ENCODE measurements at regions not wholly inside any gene's neighbourhood (a gene's known extent, or its start where the extent isn't known, plus 50 kb on each side); places are given as distances from the start of the nearest gene placed in this dataset.

GRCh38 chr3:150296966-150297365 is 111.1 kb upstream of the TSC22D2 start:
- DNase-seq (ENCODE audit: low spot score in 2 of 2): no peak
- no peaks in the 10 kb centered on the region for H3K36me3 ChIP-seq
- H3K4me3 ChIP-seq: no peak overlapping the region
- no peak for TF ChIP-seq POLR2AphosphoS5 (IDR thresholded peaks at IDR 0.05)
- TF ChIP-seq POLR2A (IDR thresholded peaks at IDR 0.05): no peak
- no peak for TF ChIP-seq CTCF (IDR thresholded peaks at IDR 0.05)
- no peaks in the 10 kb centered on the region for H3K4me1 ChIP-seq
- no peaks in the 10 kb centered on the region for H3K27me3 ChIP-seq
- intact Hi-C loops (cut with DNase I; ENCODE audit: low total_unique reads): no loop called here
- no peak overlapping the region for H3K27ac ChIP-seq
- no peaks in the 10 kb centered on the region for H3K9me3 ChIP-seq

GRCh38 chr3:150296123-150296735 is 111.9 kb upstream of the TSC22D2 start:
- H3K27ac ChIP-seq: no peak overlapping the region
- H3K4me3 ChIP-seq: no peak overlapping the region
- no peaks in the 10 kb centered on the region for H3K9me3 ChIP-seq
- H3K27me3 ChIP-seq: no peaks in the 10 kb centered on the region
- no peaks in the 10 kb centered on the region for H3K36me3 ChIP-seq
- intact Hi-C loops (cut with DNase I; ENCODE audit: low total_unique reads): no loop called here
- no peak for DNase-seq (ENCODE audit: low spot score in 2 of 2)
- no peaks in the 10 kb centered on the region for H3K4me1 ChIP-seq
- TF ChIP-seq CTCF (IDR thresholded peaks at IDR 0.05): no peak
- TF ChIP-seq POLR2AphosphoS5 (IDR thresholded peaks at IDR 0.05): no peak
- no peak for TF ChIP-seq POLR2A (IDR thresholded peaks at IDR 0.05)

GRCh38 chr3:150293401-150294001 is 114.6 kb upstream of the TSC22D2 start:
- H3K4me3 ChIP-seq: no peak overlapping the region
- DNase-seq (ENCODE audit: low spot score in 2 of 2): no peak
- no peaks in the 10 kb centered on the region for H3K36me3 ChIP-seq
- no peak overlapping the region for H3K27ac ChIP-seq
- H3K27me3 ChIP-seq: no peaks in the 10 kb centered on the region
- H3K4me1 ChIP-seq: no peaks in the 10 kb centered on the region
- intact Hi-C loops (cut with DNase I; ENCODE audit: low total_unique reads): no loop called here
- TF ChIP-seq POLR2A (IDR thresholded peaks at IDR 0.05) (no peak), CTCF (IDR thresholded peaks at IDR 0.05) (no peak), POLR2AphosphoS5 (IDR thresholded peaks at IDR 0.05) (no peak)
- H3K9me3 ChIP-seq: no peaks in the 10 kb centered on the region

- no peak overlapping the region for H3K4me3 ChIP-seq
- no peaks in the 10 kb centered on the region for H3K4me1 ChIP-seq
- H3K9me3 ChIP-seq: no peaks in the 10 kb centered on the region
- intact Hi-C loops (cut with DNase I; ENCODE audit: low total_unique reads): no loop called here
- TF ChIP-seq POLR2A (IDR thresholded peaks at IDR 0.05): no peak
- TF ChIP-seq CTCF (IDR thresholded peaks at IDR 0.05): no peak
- TF ChIP-seq POLR2AphosphoS5 (IDR thresholded peaks at IDR 0.05): no peak
- DNase-seq (ENCODE audit: low spot score in 2 of 2): no peak
- H3K27me3 ChIP-seq: no peaks in the 10 kb centered on the region
- H3K27ac ChIP-seq: no peak overlapping the region
- H3K36me3 ChIP-seq: no peaks in the 10 kb centered on the region
Observed at GRCh38 chr3:150292891-150293290, 115.2 kb upstream of the TSC22D2 start.

- intact Hi-C loops (cut with DNase I; ENCODE audit: low total_unique reads): no loop called here
- no peak for DNase-seq (ENCODE audit: low spot score in 2 of 2)
- Histone ChIP-seq H3K27ac (no peak overlapping the region), H3K27me3 (no peaks in the 10 kb centered on the region), H3K4me1 (no peaks in the 10 kb centered on the region), H3K36me3 (no peaks in the 10 kb centered on the region), H3K9me3 (no peaks in the 10 kb centered on the region), H3K4me3 (no peak overlapping the region)
- TF ChIP-seq POLR2AphosphoS5 (IDR thresholded peaks at IDR 0.05): no peak
- TF ChIP-seq CTCF (IDR thresholded peaks at IDR 0.05): no peak
- no peak for TF ChIP-seq POLR2A (IDR thresholded peaks at IDR 0.05)
Observed at GRCh38 chr3:150291515-150291914, 116.6 kb upstream of the TSC22D2 start.
